ENCODE measurements at regions not wholly inside any gene's neighbourhood (a gene's known extent, or its start where the extent isn't known, plus 50 kb on each side); places are given as distances from the start of the nearest gene placed in this dataset.

DNA sequence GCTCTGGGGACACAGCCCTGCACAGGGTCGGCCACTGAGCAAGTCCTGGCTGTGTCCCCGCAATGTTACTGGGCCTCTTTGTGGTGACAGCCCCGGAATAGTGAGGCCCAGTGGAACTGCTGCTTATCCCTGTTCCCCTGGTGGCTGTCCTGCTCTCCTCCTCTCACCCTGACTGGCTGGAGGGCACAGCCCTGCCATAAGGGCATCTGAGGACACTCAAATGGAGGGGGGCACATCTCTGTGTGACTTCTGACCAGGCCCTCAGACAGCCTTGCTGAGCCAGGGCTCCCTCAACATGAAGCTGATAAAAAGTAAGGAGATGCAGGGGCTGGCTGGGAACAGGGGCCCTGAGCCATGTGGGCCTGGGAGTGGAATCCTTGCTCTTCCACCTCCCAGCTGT, 127.4 kb upstream of the ATP2B2 start:
- no peak overlapping the region for H3K27ac ChIP-seq (ENCODE audit: low read depth, low read length, poor library complexity, severe bottlenecking)
- BruUV-seq (replicated peaks) = no TSS peak
- no peak for DNase-seq (ENCODE audit: low spot score)
- H3K4me3 ChIP-seq (ENCODE audit: low read depth, low read length, poor library complexity, severe bottlenecking) = no peak overlapping the region
- no peaks in the 10 kb centered on the region for H3K79me2 ChIP-seq (ENCODE audit: insufficient read depth, low read depth, low read length)
- TF ChIP-seq, protein P1, sequence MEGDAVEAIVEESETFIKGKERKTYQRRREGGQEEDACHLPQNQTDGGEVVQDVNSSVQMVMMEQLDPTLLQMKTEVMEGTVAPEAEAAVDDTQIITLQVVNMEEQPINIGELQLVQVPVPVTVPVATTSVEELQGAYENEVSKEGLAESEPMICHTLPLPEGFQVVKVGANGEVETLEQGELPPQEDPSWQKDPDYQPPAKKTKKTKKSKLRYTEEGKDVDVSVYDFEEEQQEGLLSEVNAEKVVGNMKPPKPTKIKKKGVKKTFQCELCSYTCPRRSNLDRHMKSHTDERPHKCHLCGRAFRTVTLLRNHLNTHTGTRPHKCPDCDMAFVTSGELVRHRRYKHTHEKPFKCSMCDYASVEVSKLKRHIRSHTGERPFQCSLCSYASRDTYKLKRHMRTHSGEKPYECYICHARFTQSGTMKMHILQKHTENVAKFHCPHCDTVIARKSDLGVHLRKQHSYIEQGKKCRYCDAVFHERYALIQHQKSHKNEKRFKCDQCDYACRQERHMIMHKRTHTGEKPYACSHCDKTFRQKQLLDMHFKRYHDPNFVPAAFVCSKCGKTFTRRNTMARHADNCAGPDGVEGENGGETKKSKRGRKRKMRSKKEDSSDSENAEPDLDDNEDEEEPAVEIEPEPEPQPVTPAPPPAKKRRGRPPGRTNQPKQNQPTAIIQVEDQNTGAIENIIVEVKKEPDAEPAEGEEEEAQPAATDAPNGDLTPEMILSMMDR (conservative IDR thresholded peaks at IDR 0.05; ENCODE audit: low read length) = no peak
- no peak for TF ChIP-seq EZH2phosphoT487 (IDR thresholded peaks at IDR 0.05; ENCODE audit: borderline replicate concordance, low read depth, low read length)
- H3K9me3 ChIP-seq (ENCODE audit: low read length) = no peaks in the 10 kb centered on the region
- no peak overlapping the region for H3K4me2 ChIP-seq (ENCODE audit: low read length)
- POLR2A ChIA-PET = no interaction called here
- intact Hi-C loops (cut with micrococcal nuclease; ENCODE audit: unreplicated experiment) = no loop called here
- no peaks in the 10 kb centered on the region for H4K20me1 ChIP-seq (ENCODE audit: insufficient read depth, low read length)
- H3K36me3 ChIP-seq (ENCODE audit: insufficient read depth, low read length) = no peaks in the 10 kb centered on the region
- no peak overlapping the region for H2AFZ ChIP-seq (ENCODE audit: low read length)
- H3K9me2 ChIP-seq (ENCODE audit: insufficient read depth, low read length) = no peaks in the 10 kb centered on the region
- CTCF ChIA-PET (ENCODE audit: unreplicated experiment) = no interaction called here
- no peaks in the 10 kb centered on the region for H3K4me1 ChIP-seq (ENCODE audit: insufficient read depth, low read length, poor library complexity, severe bottlenecking)

DNA sequence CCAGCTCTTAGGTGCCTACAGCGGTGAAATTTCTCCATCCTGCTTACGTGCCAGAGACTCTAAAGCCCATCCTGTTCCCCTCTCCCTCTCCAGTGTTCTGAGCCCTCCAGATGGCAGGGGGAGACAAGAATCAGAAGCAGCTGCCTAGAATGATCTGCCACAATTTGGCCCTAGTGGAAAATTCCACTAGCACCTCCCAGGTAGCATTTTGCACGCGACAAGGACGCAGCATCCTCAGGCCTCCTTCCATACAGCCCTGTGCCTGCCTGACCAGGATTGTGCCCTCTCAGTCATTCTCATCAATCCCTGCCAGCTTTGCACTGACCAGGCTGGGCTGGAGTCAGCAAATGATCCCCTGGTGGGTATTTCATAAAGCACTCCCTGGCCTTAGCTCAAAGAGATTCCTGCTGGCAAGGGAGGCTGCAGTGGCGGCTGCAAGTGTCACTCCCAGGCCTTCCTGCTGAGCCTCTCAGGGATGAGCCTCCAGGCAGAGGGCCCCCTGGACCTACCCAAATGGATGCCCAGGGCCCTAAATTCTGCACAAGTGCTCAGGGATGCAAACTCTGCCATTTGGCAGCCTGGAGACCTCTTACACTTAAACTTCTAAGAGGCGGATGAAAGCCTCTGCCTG, 130.2 kb upstream of the ATP2B2 start:
- BruUV-seq (replicated peaks) = no TSS peak
- intact Hi-C loops (cut with micrococcal nuclease; ENCODE audit: unreplicated experiment) = no loop called here
- TF ChIP-seq, protein P1 (conservative IDR thresholded peaks at IDR 0.05; ENCODE audit: low read length) = no peak
- no peak for TF ChIP-seq EZH2phosphoT487 (IDR thresholded peaks at IDR 0.05; ENCODE audit: borderline replicate concordance, low read depth, low read length)
- ChIA-PET CTCF (ENCODE audit: unreplicated experiment) (no interaction called here), POLR2A (interaction anchor here (0.7 kb wide), 1 partner anchor 13 kb away, joined by 3 read pairs; no protein-coding TSS in a partner anchor)
- Histone ChIP-seq H2AFZ (ENCODE audit: low read length) (no peak overlapping the region), H3K4me3 (ENCODE audit: low read depth, low read length, poor library complexity, severe bottlenecking) (no peak overlapping the region), H3K27ac (ENCODE audit: low read depth, low read length, poor library complexity, severe bottlenecking) (no peak overlapping the region), H3K4me2 (ENCODE audit: low read length) (no peak overlapping the region), H4K20me1 (ENCODE audit: insufficient read depth, low read length) (no peaks in the 10 kb centered on the region), H3K79me2 (ENCODE audit: insufficient read depth, low read depth, low read length) (no peaks in the 10 kb centered on the region), H3K9me2 (ENCODE audit: insufficient read depth, low read length) (no peaks in the 10 kb centered on the region), H3K36me3 (ENCODE audit: insufficient read depth, low read length) (no peaks in the 10 kb centered on the region), H3K4me1 (ENCODE audit: insufficient read depth, low read length, poor library complexity, severe bottlenecking) (no peaks in the 10 kb centered on the region), H3K9me3 (ENCODE audit: low read length) (0 out of 2 replicates have a peak, but pooled peaks cover 6% of the 10 kb centered on the region)
- no peak for DNase-seq (ENCODE audit: low spot score)

DNA sequence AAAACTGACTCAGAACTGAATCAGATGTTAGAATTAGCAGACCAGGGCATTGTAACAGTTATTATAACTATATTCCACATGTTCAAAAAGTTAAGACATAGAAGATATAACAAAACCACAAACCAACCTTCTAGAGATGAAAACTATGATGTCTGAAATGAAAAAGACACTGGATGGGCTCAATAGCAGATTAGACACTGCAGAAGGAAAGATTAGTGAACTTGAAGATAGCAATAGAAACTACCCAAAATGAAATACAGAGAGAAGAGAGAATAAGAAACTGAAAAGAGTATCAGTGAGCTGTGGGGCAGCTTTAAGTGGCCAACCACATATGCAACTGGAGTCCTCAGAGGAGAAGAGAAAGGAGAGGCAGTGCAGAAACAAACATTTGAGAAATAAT, 132.0 kb upstream of the ATP2B2 start:
- H3K36me3 ChIP-seq (ENCODE audit: insufficient read depth, low read length) = no peaks in the 10 kb centered on the region
- H2AFZ ChIP-seq (ENCODE audit: low read length) = no peak overlapping the region
- H3K4me2 ChIP-seq (ENCODE audit: low read length) = no peak overlapping the region
- TF ChIP-seq, protein P1 (conservative IDR thresholded peaks at IDR 0.05; ENCODE audit: low read length) = no peak
- no peak for TF ChIP-seq EZH2phosphoT487 (IDR thresholded peaks at IDR 0.05; ENCODE audit: borderline replicate concordance, low read depth, low read length)
- H3K4me3 ChIP-seq (ENCODE audit: low read depth, low read length, poor library complexity, severe bottlenecking) = no peak overlapping the region
- no TSS peak for BruUV-seq (replicated peaks)
- DNase-seq (ENCODE audit: low spot score) = no peak
- no peaks in the 10 kb centered on the region for H3K4me1 ChIP-seq (ENCODE audit: insufficient read depth, low read length, poor library complexity, severe bottlenecking)
- ChIA-PET POLR2A (no interaction called here), CTCF (ENCODE audit: unreplicated experiment) (no interaction called here)
- intact Hi-C loops (cut with micrococcal nuclease; ENCODE audit: unreplicated experiment) = no loop called here
- H3K27ac ChIP-seq (ENCODE audit: low read depth, low read length, poor library complexity, severe bottlenecking) = no peak overlapping the region
- no peaks in the 10 kb centered on the region for H4K20me1 ChIP-seq (ENCODE audit: insufficient read depth, low read length)
- 0 out of 2 replicates have a peak, but pooled peaks cover 6% of the 10 kb centered on the region for H3K9me3 ChIP-seq (ENCODE audit: low read length)
- H3K79me2 ChIP-seq (ENCODE audit: insufficient read depth, low read depth, low read length) = no peaks in the 10 kb centered on the region
- H3K9me2 ChIP-seq (ENCODE audit: insufficient read depth, low read length) = no peaks in the 10 kb centered on the region

All from OCI-LY7 (cell line).